ENCODE measurements at regions not wholly inside any gene's neighbourhood (a gene's known extent, or its start where the extent isn't known, plus 50 kb on each side); places are given as distances from the start of the nearest gene placed in this dataset.

- peaks cover 61% of the 10 kb centered on the region for H3K4me1 ChIP-seq (ENCODE audit: control insufficient read depth, insufficient read depth, low read length)
- no peaks in the 10 kb centered on the region for H3K36me3 ChIP-seq (ENCODE audit: control insufficient read depth, insufficient read depth, low read length)
- H3K4me3 ChIP-seq (ENCODE audit: low read depth, low read length): peak overlapping the region; percentile 14
- no peaks in the 10 kb centered on the region for H3K27me3 ChIP-seq (ENCODE audit: control insufficient read depth, insufficient read depth, low read length)
- no peaks in the 10 kb centered on the region for H3K9me3 ChIP-seq (ENCODE audit: control insufficient read depth, insufficient read depth, low read length)
- H3K9ac ChIP-seq (ENCODE audit: low read depth, low read length): no peak overlapping the region
These were observed 84.9 kb downstream of the ZNF608 start for GRCh38 chr5:124661317-124662141.

GRCh38 chr5:124660229-124661093 lies 86.0 kb downstream of the ZNF608 start:
- Histone ChIP-seq H3K9ac (ENCODE audit: low read depth, low read length) (no peak overlapping the region), H3K4me1 (ENCODE audit: control insufficient read depth, insufficient read depth, low read length) (peaks cover 64% of the 10 kb centered on the region), H3K27me3 (ENCODE audit: control insufficient read depth, insufficient read depth, low read length) (no peaks in the 10 kb centered on the region), H3K4me3 (ENCODE audit: low read depth, low read length) (peak overlapping the region; percentile 9), H3K9me3 (ENCODE audit: control insufficient read depth, insufficient read depth, low read length) (no peaks in the 10 kb centered on the region), H3K36me3 (ENCODE audit: control insufficient read depth, insufficient read depth, low read length) (no peaks in the 10 kb centered on the region)

- peaks cover 64% of the 10 kb centered on the region for H3K4me1 ChIP-seq (ENCODE audit: control insufficient read depth, insufficient read depth, low read length)
- no peaks in the 10 kb centered on the region for H3K27me3 ChIP-seq (ENCODE audit: control insufficient read depth, insufficient read depth, low read length)
These were observed 86.6 kb downstream of the ZNF608 start for GRCh38 chr5:124659798-124660197.

GRCh38 chr5:124658867-124659557 lies 87.4 kb downstream of the ZNF608 start:
- Histone ChIP-seq H3K9ac (ENCODE audit: low read depth, low read length) (no peak overlapping the region), H3K4me1 (ENCODE audit: control insufficient read depth, insufficient read depth, low read length) (peaks cover 61% of the 10 kb centered on the region), H3K9me3 (ENCODE audit: control insufficient read depth, insufficient read depth, low read length) (no peaks in the 10 kb centered on the region), H3K36me3 (ENCODE audit: control insufficient read depth, insufficient read depth, low read length) (no peaks in the 10 kb centered on the region), H3K27me3 (ENCODE audit: control insufficient read depth, insufficient read depth, low read length) (no peaks in the 10 kb centered on the region), H3K4me3 (ENCODE audit: low read depth, low read length) (no peak overlapping the region)

More at GRCh38 chr5:124659798-124660197, 86.6 kb downstream of the ZNF608 start:
- Histone ChIP-seq H3K9me3 (ENCODE audit: control insufficient read depth, insufficient read depth, low read length) (no peaks in the 10 kb centered on the region), H3K36me3 (ENCODE audit: control insufficient read depth, insufficient read depth, low read length) (no peaks in the 10 kb centered on the region), H3K9ac (ENCODE audit: low read depth, low read length) (no peak overlapping the region), H3K4me3 (ENCODE audit: low read depth, low read length) (no peak overlapping the region)

- no peak overlapping the region for H3K9ac ChIP-seq (ENCODE audit: low read depth, low read length)
- H3K4me3 ChIP-seq (ENCODE audit: low read depth, low read length): no peak overlapping the region
- H3K4me1 ChIP-seq (ENCODE audit: control insufficient read depth, insufficient read depth, low read length): peaks cover 44% of the 10 kb centered on the region
- H3K36me3 ChIP-seq (ENCODE audit: control insufficient read depth, insufficient read depth, low read length): no peaks in the 10 kb centered on the region
- no peaks in the 10 kb centered on the region for H3K9me3 ChIP-seq (ENCODE audit: control insufficient read depth, insufficient read depth, low read length)
- H3K27me3 ChIP-seq (ENCODE audit: control insufficient read depth, insufficient read depth, low read length): no peaks in the 10 kb centered on the region
These were observed 90.4 kb downstream of the ZNF608 start for GRCh38 chr5:124655921-124656511.

- H3K9ac ChIP-seq (ENCODE audit: low read depth, low read length): no peak overlapping the region
- no peaks in the 10 kb centered on the region for H3K27me3 ChIP-seq (ENCODE audit: control insufficient read depth, insufficient read depth, low read length)
- no peaks in the 10 kb centered on the region for H3K36me3 ChIP-seq (ENCODE audit: control insufficient read depth, insufficient read depth, low read length)
- H3K4me3 ChIP-seq (ENCODE audit: low read depth, low read length): no peak overlapping the region
- H3K4me1 ChIP-seq (ENCODE audit: control insufficient read depth, insufficient read depth, low read length): peaks cover 42% of the 10 kb centered on the region
- no peaks in the 10 kb centered on the region for H3K9me3 ChIP-seq (ENCODE audit: control insufficient read depth, insufficient read depth, low read length)
These were observed 91.1 kb downstream of the ZNF608 start for GRCh38 chr5:124655251-124655917.

GRCh38 chr5:124654418-124654817 lies 92.0 kb downstream of the ZNF608 start:
- Histone ChIP-seq H3K4me3 (ENCODE audit: low read depth, low read length) (no peak overlapping the region), H3K4me1 (ENCODE audit: control insufficient read depth, insufficient read depth, low read length) (peaks cover 33% of the 10 kb centered on the region), H3K9me3 (ENCODE audit: control insufficient read depth, insufficient read depth, low read length) (no peaks in the 10 kb centered on the region), H3K36me3 (ENCODE audit: control insufficient read depth, insufficient read depth, low read length) (no peaks in the 10 kb centered on the region), H3K9ac (ENCODE audit: low read depth, low read length) (no peak overlapping the region), H3K27me3 (ENCODE audit: control insufficient read depth, insufficient read depth, low read length) (no peaks in the 10 kb centered on the region)

- Histone ChIP-seq H3K4me3 (ENCODE audit: low read depth, low read length) (no peak overlapping the region), H3K27me3 (ENCODE audit: control insufficient read depth, insufficient read depth, low read length) (no peaks in the 10 kb centered on the region), H3K9me3 (ENCODE audit: control insufficient read depth, insufficient read depth, low read length) (no peaks in the 10 kb centered on the region), H3K9ac (ENCODE audit: low read depth, low read length) (no peak overlapping the region), H3K4me1 (ENCODE audit: control insufficient read depth, insufficient read depth, low read length) (peaks cover 25% of the 10 kb centered on the region), H3K36me3 (ENCODE audit: control insufficient read depth, insufficient read depth, low read length) (peaks cover 3% of the 10 kb centered on the region)
These were observed 92.8 kb downstream of the ZNF608 start for GRCh38 chr5:124653666-124654065.

- no peak overlapping the region for H3K4me3 ChIP-seq (ENCODE audit: low read depth, low read length)
- H3K4me1 ChIP-seq (ENCODE audit: control insufficient read depth, insufficient read depth, low read length): peaks cover 18% of the 10 kb centered on the region
- H3K9ac ChIP-seq (ENCODE audit: low read depth, low read length): no peak overlapping the region
- H3K9me3 ChIP-seq (ENCODE audit: control insufficient read depth, insufficient read depth, low read length): no peaks in the 10 kb centered on the region
- no peaks in the 10 kb centered on the region for H3K27me3 ChIP-seq (ENCODE audit: control insufficient read depth, insufficient read depth, low read length)
- peaks cover 8% of the 10 kb centered on the region for H3K36me3 ChIP-seq (ENCODE audit: control insufficient read depth, insufficient read depth, low read length)
These were observed 93.5 kb downstream of the ZNF608 start for GRCh38 chr5:124652892-124653441.

GRCh38 chr5:124652514-124652819 lies 94.0 kb downstream of the ZNF608 start:
- peaks cover 10% of the 10 kb centered on the region for H3K36me3 ChIP-seq (ENCODE audit: control insufficient read depth, insufficient read depth, low read length)
- no peak overlapping the region for H3K9ac ChIP-seq (ENCODE audit: low read depth, low read length)
- no peak overlapping the region for H3K4me3 ChIP-seq (ENCODE audit: low read depth, low read length)
- H3K9me3 ChIP-seq (ENCODE audit: control insufficient read depth, insufficient read depth, low read length): no peaks in the 10 kb centered on the region
- peaks cover 16% of the 10 kb centered on the region for H3K4me1 ChIP-seq (ENCODE audit: control insufficient read depth, insufficient read depth, low read length)
- H3K27me3 ChIP-seq (ENCODE audit: control insufficient read depth, insufficient read depth, low read length): no peaks in the 10 kb centered on the region

Measured in iPS-15b (cell line).